IMR-90 (cell line): ENCODE measurements at regions not wholly inside any gene's neighbourhood (a gene's known extent, or its start where the extent isn't known, plus 50 kb on each side); places are given as distances from the start of the nearest gene placed in this dataset.

ENCODE experiments used
- ATAC-seq: fragments of 200-7000 bp; cut with Tn5 transposase; 2 replicates; pipeline ENCODE4 v1.9.1; 2020; ENCODE audit warnings: low read depth, mild to moderate bottlenecking, moderate library complexity
- BruUV-seq: library from RNA; stranded (reverse); fragments of 400-500 nt; replicated peaks from 2 replicates; lab custom pipeline; 2021; lab: Mats Ljungman, UMichigan
- CTCF ChIA-PET: fragments of 300-600 bp; formaldehyde crosslinking; extraction: SDS; loops from one replicate; lab custom pipeline; 2021; ENCODE audit warnings: antibody characterized with exemption; lab: Yijun Ruan, JAX
- POLR2A ChIA-PET: fragments of 300-600 bp; sonication (Branson Sonifier 250); formaldehyde crosslinking; loops from one replicate; lab custom pipeline; 2022; ENCODE audit warnings: antibody characterized with exemption; ENCODE audit not compliant: unreplicated experiment; lab: Charles Lee
- DNase-seq: peaks from one replicate; pipeline ENCODE4 v3.0.0; 2013
- H2AFZ ChIP-seq: replicated peaks from 2 replicates; pipeline ENCODE3; 2013; ENCODE audit warnings: low read length, mild to moderate bottlenecking; ENCODE audit not compliant: poor library complexity
- H2AK5ac ChIP-seq: 2 replicates; pipeline ENCODE4 v1.6.1; 2013; ENCODE audit warnings: low read depth, low read length, inconsistent platforms
- H2AK9ac ChIP-seq: replicated peaks from 2 replicates; pipeline ENCODE3; 2013; ENCODE audit warnings: mild to moderate bottlenecking, low read depth, low read length, moderate library complexity; ENCODE audit not compliant: poor library complexity
- H2BK120ac ChIP-seq: 2 replicates; pipeline ENCODE4 v1.6.1; 2013; ENCODE audit warnings: low read depth, low read length, inconsistent platforms
- H2BK15ac ChIP-seq: 3 replicates; pipeline ENCODE4 v1.6.1; 2013; ENCODE audit warnings: low read depth, low read length, inconsistent platforms
- H2BK20ac ChIP-seq: 2 replicates; pipeline ENCODE4 v1.6.1; 2013; ENCODE audit warnings: low read depth, mild to moderate bottlenecking, inconsistent platforms, low read length, moderate library complexity
- H2BK5ac ChIP-seq: 2 replicates; pipeline ENCODE4 v1.6.1; 2013; ENCODE audit warnings: mild to moderate bottlenecking, low read depth, low read length, inconsistent platforms; ENCODE audit not compliant: poor library complexity, severe bottlenecking
- H3K14ac ChIP-seq: replicated peaks from 2 replicates; pipeline ENCODE4 v1.6.1; 2013; ENCODE audit warnings: low read depth, low read length, inconsistent platforms
- H3K18ac ChIP-seq: 2 replicates; pipeline ENCODE4 v1.6.1; 2013; ENCODE audit warnings: low read depth, low read length, control low read depth
- H3K23ac ChIP-seq: 2 replicates; pipeline ENCODE4 v1.6.1; 2013; ENCODE audit warnings: low read depth, low read length, inconsistent platforms
- H3K27ac ChIP-seq: 2 replicates; pipeline ENCODE4 v1.5.1; 2013; ENCODE audit warnings: mild to moderate bottlenecking, control low read depth, low read length; ENCODE audit not compliant: insufficient read depth
- H3K27me3 ChIP-seq: 2 replicates; pipeline ENCODE4 v1.6.1; 2013; ENCODE audit warnings: low read length; ENCODE audit not compliant: control insufficient read depth, insufficient read depth
- H3K36me3 ChIP-seq: 2 replicates; pipeline ENCODE4 v1.6.1; 2013; ENCODE audit warnings: low read length, mixed read lengths; ENCODE audit not compliant: control insufficient read depth, insufficient read depth
- H3K4ac ChIP-seq: 2 replicates; pipeline ENCODE4 v1.6.1; 2013; ENCODE audit warnings: low read depth, low read length, inconsistent platforms
- H3K4me1 ChIP-seq: 2 replicates; pipeline ENCODE4 v1.6.1; 2013; ENCODE audit warnings: low read length, mixed read lengths; ENCODE audit not compliant: control insufficient read depth, insufficient read depth
- H3K4me2 ChIP-seq: 2 replicates; pipeline ENCODE4 v1.6.1; 2013; ENCODE audit warnings: low read depth, mild to moderate bottlenecking, control low read depth, low read length, moderate library complexity
- H3K4me3 ChIP-seq: 2 replicates; pipeline ENCODE4 v1.5.1; 2013; ENCODE audit warnings: low read depth, mild to moderate bottlenecking, control low read depth, low read length, moderate library complexity; ENCODE audit not compliant: insufficient read depth
- H3K56ac ChIP-seq: 2 replicates; pipeline ENCODE4 v1.6.1; 2013; ENCODE audit warnings: low read length, inconsistent platforms; ENCODE audit not compliant: insufficient read depth; ENCODE audit errors: extremely low read depth
- H3K79me1 ChIP-seq, 2 experiments: 2 replicates each; pipeline ENCODE4 v1.6.1; 2013; ENCODE audit warnings: low read length in 2 of 2, inconsistent platforms in 1 of 2, low read depth in 1 of 2
- H3K9ac ChIP-seq: 2 replicates; pipeline ENCODE4 v1.6.1; 2013; ENCODE audit warnings: low read depth, low read length, control low read depth
- H3K9me1 ChIP-seq: 2 replicates; pipeline ENCODE4 v1.6.1; 2013; ENCODE audit warnings: low read length, inconsistent platforms; ENCODE audit not compliant: insufficient read depth
- H3K9me3 ChIP-seq: 2 replicates; pipeline ENCODE4 v1.6.1; 2013; ENCODE audit warnings: low read length; ENCODE audit not compliant: control insufficient read depth, insufficient read depth
- H4K20me1 ChIP-seq: 2 replicates; pipeline ENCODE4 v1.6.1; 2013; ENCODE audit warnings: low read length, inconsistent platforms; ENCODE audit not compliant: insufficient read depth
- H4K5ac ChIP-seq: 2 replicates; pipeline ENCODE4 v1.6.1; 2013; ENCODE audit warnings: mild to moderate bottlenecking, low read depth, low read length, control low read depth
- H4K8ac ChIP-seq, 2 experiments: 2 replicates each; pipeline ENCODE4 v1.6.1; 2013; ENCODE audit warnings: low read depth in 2 of 2, low read length in 2 of 2, control low read depth in 1 of 2, inconsistent platforms in 1 of 2
- H4K91ac ChIP-seq: 2 replicates; pipeline ENCODE4 v1.6.1; 2013; ENCODE audit warnings: low read depth, low read length, inconsistent platforms; ENCODE audit not compliant: insufficient read depth
- BHLHE40 ChIP-seq: fragments of 150-350 bp; IDR thresholded peaks from 2 replicates; pipeline ENCODE4 v1.6.1; 2016; ENCODE audit warnings: mild to moderate bottlenecking, low read depth, low read length
- CEBPB ChIP-seq: IDR thresholded peaks from 2 replicates; pipeline ENCODE4 v1.6.1; 2012; ENCODE audit warnings: low read depth, low read length, improper control_type of control experiment
- CHD1 ChIP-seq: IDR thresholded peaks from 2 replicates; pipeline ENCODE4 v1.6.1; 2012; ENCODE audit warnings: low read depth, low read length, improper control_type of control experiment
- CTCF ChIP-seq: conservative IDR thresholded peaks from 2 replicates; pipeline ENCODE4 v1.5.1; 2012; ENCODE audit warnings: mild to moderate bottlenecking, low read depth, low read length, improper control_type of control experiment
- ELK1 ChIP-seq: fragments of 150-350 bp; IDR thresholded peaks from 2 replicates; pipeline ENCODE4 v1.6.1; 2016; ENCODE audit warnings: low read depth, mild to moderate bottlenecking, low read length, moderate library complexity, borderline replicate concordance
- FOS ChIP-seq: fragments of 150-350 bp; IDR thresholded peaks from 2 replicates; pipeline ENCODE4 v1.6.1; 2016; ENCODE audit warnings: low read depth, low read length
- MAFK ChIP-seq: IDR thresholded peaks from 2 replicates; pipeline ENCODE4 v1.6.1; 2012; ENCODE audit warnings: low read depth, low read length, improper control_type of control experiment
- MAZ ChIP-seq: IDR thresholded peaks from 2 replicates; pipeline ENCODE4 v1.6.1; 2012; ENCODE audit warnings: low read depth, mild to moderate bottlenecking, low read length, improper control_type of control experiment, moderate library complexity, borderline replicate concordance
- MXI1 ChIP-seq: IDR thresholded peaks from 2 replicates; pipeline ENCODE4 v1.6.1; 2012; ENCODE audit warnings: low read depth, mild to moderate bottlenecking, low read length, moderate library complexity, borderline replicate concordance
- NFE2L2 ChIP-seq: fragments of 150-350 bp; IDR thresholded peaks from 2 replicates; pipeline ENCODE4 v1.6.1; 2016; ENCODE audit warnings: low read depth, mild to moderate bottlenecking, low read length
- POLR2A ChIP-seq: IDR thresholded peaks from 2 replicates; pipeline ENCODE4 v1.6.1; 2012; ENCODE audit warnings: mild to moderate bottlenecking, low read depth, low read length
- RAD21 ChIP-seq: IDR thresholded peaks from 2 replicates; pipeline ENCODE4 v1.6.1; 2012; ENCODE audit warnings: low read length, improper control_type of control experiment
- RCOR1 ChIP-seq: IDR thresholded peaks from 2 replicates; pipeline ENCODE4 v1.6.1; 2012; ENCODE audit warnings: mild to moderate bottlenecking, low read length, improper control_type of control experiment; ENCODE audit not compliant: insufficient replicate concordance
- RFX5 ChIP-seq: IDR thresholded peaks from 2 replicates; pipeline ENCODE4 v1.8.0; 2012; ENCODE audit warnings: low read depth, mild to moderate bottlenecking, low read length, moderate library complexity
- SMC3 ChIP-seq: fragments of 150-350 bp; IDR thresholded peaks from 2 replicates; pipeline ENCODE4 v1.6.1; 2016; ENCODE audit warnings: low read depth, mild to moderate bottlenecking, antibody characterized with exemption, low read length, moderate library complexity
- USF2 ChIP-seq: fragments of 150-350 bp; IDR thresholded peaks from 2 replicates; pipeline ENCODE4 v1.6.1; 2017; ENCODE audit warnings: mild to moderate bottlenecking, antibody characterized with exemption, low read length, low read depth
- dilution Hi-C: fragments of 300-500 bp; cut with HindIII; formaldehyde crosslinking; loops from one replicate; pipeline ENCODE4 v1.14.3; 2018; ENCODE audit warnings: low sequenced_read_pairs; ENCODE audit not compliant: unreplicated experiment
- in situ Hi-C: fragments of 300-500 bp; cut with MboI; formaldehyde crosslinking; loops from 3 replicates; pipeline ENCODE4 v1.14.3; 2019; ENCODE audit warnings: low sequenced_read_pairs, inconsistent platforms, mixed read lengths
- intact Hi-C: fragments of 100-400 bp; cut with micrococcal nuclease; formaldehyde crosslinking; loops from 2 replicates; pipeline ENCODE4 v1.10.0; 2022

GRCh38 chr13:54263868-54264267, 1235.3 kb downstream of the OLFM4 start:
- H3K4ac ChIP-seq: no peak overlapping the region
- intact Hi-C loops: no loop called here
- H3K4me2 ChIP-seq: no peak overlapping the region
- dilution Hi-C loops: no loop called here
- CTCF ChIA-PET: no interaction called here
- no peak for DNase-seq
- H2AFZ ChIP-seq: no peak overlapping the region
- H3K36me3 ChIP-seq: no peaks in the 10 kb centered on the region
- in situ Hi-C loops: no loop called here
- H3K9ac ChIP-seq: no peak overlapping the region
- no peak overlapping the region for H2AK9ac ChIP-seq
- no peak overlapping the region for H4K8ac ChIP-seq
- no peak overlapping the region for H3K14ac ChIP-seq
- no peaks in the 10 kb centered on the region for H3K4me1 ChIP-seq
- no peaks in the 10 kb centered on the region for H3K9me3 ChIP-seq
- no peak overlapping the region for H3K23ac ChIP-seq
- H4K5ac ChIP-seq: no peak overlapping the region
- POLR2A ChIA-PET: no interaction called here
- H4K91ac ChIP-seq: no peak overlapping the region
- H3K18ac ChIP-seq: no peak overlapping the region
- no peaks in the 10 kb centered on the region for H3K9me1 ChIP-seq
- H2BK15ac ChIP-seq: no peak overlapping the region
- ATAC-seq: no peak
- no peak overlapping the region for H2AK5ac ChIP-seq
- H2BK20ac ChIP-seq: no peak overlapping the region
- H3K27ac ChIP-seq: no peak overlapping the region
- H2BK5ac ChIP-seq: no peak overlapping the region
- no peak overlapping the region for H3K56ac ChIP-seq
- H3K27me3 ChIP-seq: no peaks in the 10 kb centered on the region
- H3K79me1 ChIP-seq: no peaks in the 10 kb centered on the region
- no peak overlapping the region for H3K4me3 ChIP-seq
- H2BK120ac ChIP-seq: no peak overlapping the region
- H4K20me1 ChIP-seq: no peaks in the 10 kb centered on the region
- no peak for TF ChIP-seq MXI1
- TF ChIP-seq RFX5: no peak
- no peak for TF ChIP-seq RCOR1
- no peak for TF ChIP-seq USF2
- TF ChIP-seq POLR2A: no peak
- no peak for TF ChIP-seq ELK1
- no peak for TF ChIP-seq CEBPB
- TF ChIP-seq FOS: no peak
- TF ChIP-seq CTCF: no peak
- TF ChIP-seq RAD21: no peak
- no peak for TF ChIP-seq MAZ
- TF ChIP-seq CHD1: no peak
- TF ChIP-seq BHLHE40: no peak
- TF ChIP-seq NFE2L2: no peak
- no peak for TF ChIP-seq MAFK
- TF ChIP-seq SMC3: no peak
- no TSS peak for BruUV-seq
